ENCODE measurements at regions not wholly inside any gene's neighbourhood (a gene's known extent, or its start where the extent isn't known, plus 50 kb on each side); places are given as distances from the start of the nearest gene placed in this dataset.

DNA sequence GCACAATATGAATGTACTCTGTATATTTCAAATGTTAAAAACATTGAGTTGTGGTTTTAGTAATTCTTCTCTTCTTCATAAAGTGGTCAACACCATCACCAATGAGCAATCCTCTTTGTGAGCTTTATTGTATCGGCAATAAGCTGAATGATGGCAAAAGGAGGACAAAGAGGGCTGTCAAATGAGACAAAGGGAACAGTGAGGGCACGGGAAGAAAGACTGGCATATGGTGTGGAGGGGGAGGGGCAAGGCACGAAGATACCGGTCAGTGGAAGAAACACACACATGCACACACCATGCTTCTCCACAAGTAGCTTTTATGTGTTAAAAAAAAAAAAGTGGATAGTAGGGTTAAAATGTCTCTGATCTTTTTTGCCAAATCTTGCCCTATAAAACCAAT, 506.8 kb upstream of the CITED2 start:
- TF ChIP-seq, protein P1, sequence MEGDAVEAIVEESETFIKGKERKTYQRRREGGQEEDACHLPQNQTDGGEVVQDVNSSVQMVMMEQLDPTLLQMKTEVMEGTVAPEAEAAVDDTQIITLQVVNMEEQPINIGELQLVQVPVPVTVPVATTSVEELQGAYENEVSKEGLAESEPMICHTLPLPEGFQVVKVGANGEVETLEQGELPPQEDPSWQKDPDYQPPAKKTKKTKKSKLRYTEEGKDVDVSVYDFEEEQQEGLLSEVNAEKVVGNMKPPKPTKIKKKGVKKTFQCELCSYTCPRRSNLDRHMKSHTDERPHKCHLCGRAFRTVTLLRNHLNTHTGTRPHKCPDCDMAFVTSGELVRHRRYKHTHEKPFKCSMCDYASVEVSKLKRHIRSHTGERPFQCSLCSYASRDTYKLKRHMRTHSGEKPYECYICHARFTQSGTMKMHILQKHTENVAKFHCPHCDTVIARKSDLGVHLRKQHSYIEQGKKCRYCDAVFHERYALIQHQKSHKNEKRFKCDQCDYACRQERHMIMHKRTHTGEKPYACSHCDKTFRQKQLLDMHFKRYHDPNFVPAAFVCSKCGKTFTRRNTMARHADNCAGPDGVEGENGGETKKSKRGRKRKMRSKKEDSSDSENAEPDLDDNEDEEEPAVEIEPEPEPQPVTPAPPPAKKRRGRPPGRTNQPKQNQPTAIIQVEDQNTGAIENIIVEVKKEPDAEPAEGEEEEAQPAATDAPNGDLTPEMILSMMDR (IDR thresholded peaks at IDR 0.05 in 4 of 5, conservative IDR thresholded peaks at IDR 0.05 in 1 of 5): no peak
- no peak for TF ChIP-seq POLR2A (IDR thresholded peaks at IDR 0.05)
